ENCODE measurements at regions not wholly inside any gene's neighbourhood (a gene's known extent, or its start where the extent isn't known, plus 50 kb on each side); places are given as distances from the start of the nearest gene placed in this dataset.

GRCh38 chr1:228685081-228685660 is 50.1 kb upstream of the RHOU start:
- TF ChIP-seq MYC (IDR thresholded peaks at IDR 0.05; ENCODE audit: low read depth, low read length) (no peak), CTCF (IDR thresholded peaks at IDR 0.05; ENCODE audit: low read depth, low read length) (no peak), POLR2A (IDR thresholded peaks at IDR 0.05; ENCODE audit: extremely low read depth, insufficient read length) (no peak), MAX (IDR thresholded peaks at IDR 0.05; ENCODE audit: low read depth, low read length) (no peak)
